ENCODE measurements at regions not wholly inside any gene's neighbourhood (a gene's known extent, or its start where the extent isn't known, plus 50 kb on each side); places are given as distances from the start of the nearest gene placed in this dataset.
"Not testable (repeated sequence)": the region's sequence is repeated elsewhere in the genome, so short reads cannot be mapped to it uniquely, and the experiment has no call there.

GRCh38 chr7:46301677-46302076 lies 380.6 kb upstream of the IGFBP3 start:
- peak in 1 of 2 experiments; percentile 31 for DNase-seq (ENCODE audit: low read depth in 2 of 2)

- DNase-seq (ENCODE audit: low read depth in 2 of 2), result no peak
Observed at GRCh38 chr7:46297515-46297914, 376.4 kb upstream of the IGFBP3 start.

- no peak for DNase-seq (ENCODE audit: low read depth in 2 of 2)
Observed at GRCh38 chr7:46296526-46296925, 375.5 kb upstream of the IGFBP3 start.

GRCh38 chr7:46294381-46294780 lies 373.3 kb upstream of the IGFBP3 start:
- DNase-seq (ENCODE audit: low read depth in 2 of 2), result no peak

- DNase-seq (ENCODE audit: low read depth in 2 of 2), result peak; percentile 28 to 29
Observed at GRCh38 chr7:46292741-46293140, 371.7 kb upstream of the IGFBP3 start.

GRCh38 chr7:46291601-46292150 lies 370.6 kb upstream of the IGFBP3 start:
- peak; percentile 76 to 77 for DNase-seq (ENCODE audit: low read depth in 2 of 2)

GRCh38 chr7:46291050-46291438 lies 370.0 kb upstream of the IGFBP3 start:
- DNase-seq (ENCODE audit: low read depth in 2 of 2), result peak in 1 of 2 experiments; percentile 17

- DNase-seq (ENCODE audit: low read depth in 2 of 2), result no peak
Observed at GRCh38 chr7:46290374-46291049, 369.4 kb upstream of the IGFBP3 start.

- DNase-seq (ENCODE audit: low read depth in 2 of 2), result no peak
Observed at GRCh38 chr7:46288861-46289260, 367.8 kb upstream of the IGFBP3 start.

- DNase-seq (ENCODE audit: low read depth in 2 of 2), result no peak
Observed at GRCh38 chr7:46288010-46288409, 366.9 kb upstream of the IGFBP3 start.

- no peak for DNase-seq (ENCODE audit: low read depth in 2 of 2)
Observed at GRCh38 chr7:46286957-46287356, 365.9 kb upstream of the IGFBP3 start.

- DNase-seq (ENCODE audit: low read depth in 2 of 2), result no peak
Observed at GRCh38 chr7:46286356-46286755, 365.3 kb upstream of the IGFBP3 start.

GRCh38 chr7:46285878-46286277 lies 364.8 kb upstream of the IGFBP3 start:
- DNase-seq (ENCODE audit: low read depth in 2 of 2), result no peak

GRCh38 chr7:46283852-46284251 lies 362.8 kb upstream of the IGFBP3 start:
- no peak for DNase-seq (ENCODE audit: low read depth in 2 of 2)

- no peak for DNase-seq (ENCODE audit: low read depth in 2 of 2)
Observed at GRCh38 chr7:46282155-46282554, 361.1 kb upstream of the IGFBP3 start.

- no peak for DNase-seq (ENCODE audit: low read depth in 2 of 2)
Observed at GRCh38 chr7:46281071-46281470, 360.0 kb upstream of the IGFBP3 start.

- no peak for DNase-seq (ENCODE audit: low read depth in 2 of 2)
Observed at GRCh38 chr7:46279290-46279689, 358.2 kb upstream of the IGFBP3 start.

GRCh38 chr7:46264646-46265045 lies 343.6 kb upstream of the IGFBP3 start:
- no peak for DNase-seq (ENCODE audit: low read depth in 2 of 2)

GRCh38 chr7:46261638-46262037 lies 340.6 kb upstream of the IGFBP3 start:
- DNase-seq (ENCODE audit: low read depth in 2 of 2), result not testable (repeated sequence)

- DNase-seq (ENCODE audit: low read depth in 2 of 2), result no peak
Observed at GRCh38 chr7:46259947-46260346, 338.9 kb upstream of the IGFBP3 start.

- DNase-seq (ENCODE audit: low read depth in 2 of 2), result peak; percentile 84 to 89
Observed at GRCh38 chr7:46257761-46258448, 336.8 kb upstream of the IGFBP3 start.

GRCh38 chr7:46256870-46257661 lies 336.0 kb upstream of the IGFBP3 start:
- DNase-seq (ENCODE audit: low read depth in 2 of 2), result no peak
